ENCODE measurements at regions not wholly inside any gene's neighbourhood (a gene's known extent, or its start where the extent isn't known, plus 50 kb on each side); places are given as distances from the start of the nearest gene placed in this dataset.

DNA sequence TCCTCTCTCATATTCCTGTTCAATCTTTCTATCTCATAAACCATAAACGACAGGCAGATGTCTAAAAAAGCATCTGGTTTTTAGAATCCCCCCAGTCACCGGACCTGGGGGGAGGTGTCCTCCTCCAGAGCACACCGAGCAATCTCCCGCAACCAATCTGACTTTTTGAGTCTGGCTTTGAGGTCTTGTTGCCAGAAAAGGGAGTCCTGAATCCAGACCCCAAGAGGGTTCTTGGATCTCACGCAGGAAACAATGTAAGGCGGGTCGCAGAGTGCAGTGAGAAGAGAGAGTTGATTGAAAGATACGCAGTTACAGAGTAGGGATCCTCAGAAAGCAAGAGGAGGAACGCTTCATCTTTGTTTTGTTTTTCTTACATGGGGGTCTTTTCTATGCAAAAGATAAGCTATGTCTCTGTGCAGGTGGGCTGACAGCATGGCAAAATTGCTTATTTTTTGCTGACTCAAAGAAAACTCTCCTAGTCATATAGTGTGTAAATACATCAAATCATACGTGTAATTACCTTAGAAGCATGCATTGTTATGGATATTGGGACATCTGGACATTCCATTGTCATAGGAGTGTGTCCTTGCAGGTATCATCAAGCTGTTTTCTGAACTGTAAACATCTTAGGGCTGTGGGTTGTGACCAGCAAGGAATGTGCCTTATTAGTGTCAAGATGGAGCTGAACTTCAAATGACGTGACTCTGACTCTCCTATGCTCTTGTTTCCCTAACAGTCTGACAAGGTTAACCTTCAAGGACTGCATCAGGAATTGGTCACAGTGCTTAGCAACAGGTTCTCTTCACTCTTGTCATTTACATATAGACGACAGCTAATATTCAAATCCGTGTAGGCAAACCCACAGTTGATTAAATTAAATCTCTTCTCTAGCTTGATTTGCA is 159.3 kb upstream of the DAPK1 start (continued):
- TF ChIP-seq SAP30 (IDR thresholded peaks at IDR 0.05; ENCODE audit: insufficient read depth, insufficient replicate concordance, low read length) (peak; percentile 50), USF2 (IDR thresholded peaks at IDR 0.05; ENCODE audit: low read length) (no peak), JUN (IDR thresholded peaks at IDR 0.05; ENCODE audit: low read depth, low read length) (no peak), ASH2L (IDR thresholded peaks at IDR 0.05; ENCODE audit: low read length) (peak; percentile 68), GTF2F1 (IDR thresholded peaks at IDR 0.05; ENCODE audit: borderline replicate concordance, low read depth, low read length) (no peak), CBX8 (IDR thresholded peaks at IDR 0.05; ENCODE audit: borderline replicate concordance, low read depth, low read length) (no peak), CHD2 (IDR thresholded peaks at IDR 0.05; ENCODE audit: low read length) (no peak), EZH2 (IDR thresholded peaks at IDR 0.05; ENCODE audit: low read depth, low read length, severe bottlenecking) (no peak), ZNF274 (IDR thresholded peaks at IDR 0.05; ENCODE audit: borderline replicate concordance, extremely low read depth, low read length) (no peak), SIX5 (IDR thresholded peaks at IDR 0.05; ENCODE audit: low read depth, low read length) (no peak), POU5F1 (IDR thresholded peaks at IDR 0.05; ENCODE audit: low read depth, low read length) (0 out of 2 replicates have a peak, but pooled peaks have one; percentile 19), TEAD4 (IDR thresholded peaks at IDR 0.05; ENCODE audit: low read depth, low read length) (0 out of 2 replicates have a peak, but pooled peaks have one; percentile 5), BACH1 (IDR thresholded peaks at IDR 0.05; ENCODE audit: low read length) (no peak)
- TF ChIP-seq, protein P1, sequence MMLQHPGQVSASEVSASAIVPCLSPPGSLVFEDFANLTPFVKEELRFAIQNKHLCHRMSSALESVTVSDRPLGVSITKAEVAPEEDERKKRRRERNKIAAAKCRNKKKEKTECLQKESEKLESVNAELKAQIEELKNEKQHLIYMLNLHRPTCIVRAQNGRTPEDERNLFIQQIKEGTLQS (IDR thresholded peaks at IDR 0.05; ENCODE audit: insufficient read depth, low read depth, low read length): no peak
